Fibroblast of lung (primary cell): ENCODE measurements at regions not wholly inside any gene's neighbourhood (a gene's known extent, or its start where the extent isn't known, plus 50 kb on each side); places are given as distances from the start of the nearest gene placed in this dataset.

Experiments
- EZH2 ChIP-seq: IDR thresholded peaks from 2 replicates; pipeline ENCODE4 v1.5.1; 2012; ENCODE audit warnings: low read length, control low read depth, mild to moderate bottlenecking; ENCODE audit errors: missing control alignments
- TF ChIP-seq, protein P1 (sequence below), 2 donors: IDR thresholded peaks in 1 of 2; conservative IDR thresholded peaks in 1 of 2; 1 replicate in 1 of 2; 2 replicates in 1 of 2; pipeline ENCODE4 v1.5.1; 2011 to 2012; ENCODE audit warnings: low read length in 2 of 2, control low read depth in 1 of 2, inconsistent platforms in 1 of 2, low read depth in 1 of 2, mild to moderate bottlenecking in 1 of 2

DNA sequence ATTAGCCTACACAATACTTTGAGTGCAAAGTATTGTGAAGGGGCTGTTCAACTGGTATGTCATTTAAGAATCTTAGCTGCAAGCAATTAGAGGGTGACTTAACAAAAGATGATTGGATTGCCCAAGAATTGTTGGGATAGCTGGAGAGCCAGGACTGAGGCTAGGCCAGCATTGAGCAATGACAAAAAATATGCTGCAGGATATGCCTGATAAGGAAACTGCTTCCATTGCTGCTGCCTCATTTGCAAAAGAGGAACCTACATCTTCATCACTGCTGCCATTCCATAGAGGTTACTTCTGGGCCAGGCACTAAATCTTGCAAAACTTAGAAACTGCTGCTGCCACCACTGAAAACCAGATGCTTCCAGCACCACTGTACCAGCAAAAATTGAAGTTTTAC is 108.0 kb upstream of the TBC1D5 start:
- TF ChIP-seq, protein P1, sequence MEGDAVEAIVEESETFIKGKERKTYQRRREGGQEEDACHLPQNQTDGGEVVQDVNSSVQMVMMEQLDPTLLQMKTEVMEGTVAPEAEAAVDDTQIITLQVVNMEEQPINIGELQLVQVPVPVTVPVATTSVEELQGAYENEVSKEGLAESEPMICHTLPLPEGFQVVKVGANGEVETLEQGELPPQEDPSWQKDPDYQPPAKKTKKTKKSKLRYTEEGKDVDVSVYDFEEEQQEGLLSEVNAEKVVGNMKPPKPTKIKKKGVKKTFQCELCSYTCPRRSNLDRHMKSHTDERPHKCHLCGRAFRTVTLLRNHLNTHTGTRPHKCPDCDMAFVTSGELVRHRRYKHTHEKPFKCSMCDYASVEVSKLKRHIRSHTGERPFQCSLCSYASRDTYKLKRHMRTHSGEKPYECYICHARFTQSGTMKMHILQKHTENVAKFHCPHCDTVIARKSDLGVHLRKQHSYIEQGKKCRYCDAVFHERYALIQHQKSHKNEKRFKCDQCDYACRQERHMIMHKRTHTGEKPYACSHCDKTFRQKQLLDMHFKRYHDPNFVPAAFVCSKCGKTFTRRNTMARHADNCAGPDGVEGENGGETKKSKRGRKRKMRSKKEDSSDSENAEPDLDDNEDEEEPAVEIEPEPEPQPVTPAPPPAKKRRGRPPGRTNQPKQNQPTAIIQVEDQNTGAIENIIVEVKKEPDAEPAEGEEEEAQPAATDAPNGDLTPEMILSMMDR (conservative IDR thresholded peaks at IDR 0.05 in 1 of 2, IDR thresholded peaks at IDR 0.05 in 1 of 2; ENCODE audit: low read depth in 1 of 2, low read length in 2 of 2), result no peak
- TF ChIP-seq EZH2, result no peak
